ENCODE measurements at regions not wholly inside any gene's neighbourhood (a gene's known extent, or its start where the extent isn't known, plus 50 kb on each side); places are given as distances from the start of the nearest gene placed in this dataset.

DNA sequence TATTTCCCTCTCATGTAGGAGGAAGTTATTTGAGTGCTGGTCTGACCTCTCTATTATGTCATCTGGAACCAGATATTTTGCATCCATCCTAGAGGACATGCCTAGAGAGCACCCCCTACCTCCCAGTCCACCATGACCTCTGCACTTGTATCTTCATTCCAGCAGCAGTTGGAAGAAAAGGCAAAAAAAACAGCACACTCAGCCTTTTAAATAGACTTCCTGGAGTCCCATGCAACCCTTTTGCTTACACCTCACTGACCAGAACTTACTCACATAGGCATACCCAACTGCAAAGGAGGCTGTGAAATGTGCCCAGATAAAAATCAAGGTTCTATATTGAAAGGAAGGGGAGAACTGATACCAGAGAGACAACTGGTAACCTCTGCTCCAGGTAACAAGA lies 92.3 kb upstream of the FHIT start:
- Histone ChIP-seq H3K4me2 (ENCODE audit: insufficient read depth, low read length) (no peak overlapping the region), H3K4me1 (ENCODE audit: control insufficient read depth, extremely low read depth, insufficient read depth, low read length) (no peaks in the 10 kb centered on the region), H3K27me3 (ENCODE audit: control insufficient read depth in 2 of 2, insufficient read depth in 2 of 2, low read length in 2 of 2) (no peaks in the 10 kb centered on the region), H3K9ac (replicated peaks; ENCODE audit: extremely low read depth, insufficient read depth, low read length) (no peak overlapping the region), H3K27ac (ENCODE audit: insufficient read depth, low read depth, low read length) (no peak overlapping the region), H4K20me1 (replicated peaks; ENCODE audit: control insufficient read depth, extremely low read depth, insufficient read depth, low read length) (no peaks in the 10 kb centered on the region), H3K4me3 (replicated peaks in 1 of 3; ENCODE audit: insufficient read depth in 1 of 3, low read depth in 1 of 3, low read length in 3 of 3) (no peak overlapping the region), H2AFZ (ENCODE audit: low read depth, low read length) (no peak overlapping the region), H3K9me1 (replicated peaks; ENCODE audit: control insufficient read depth, extremely low read depth, insufficient read depth, low read length) (no peaks in the 10 kb centered on the region), H3K9me3 (replicated peaks; ENCODE audit: control insufficient read depth, insufficient read depth, low read length) (no peaks in the 10 kb centered on the region), H3K36me3 (ENCODE audit: control insufficient read depth in 2 of 2, extremely low read depth in 1 of 2, insufficient read depth in 2 of 2, low read length in 2 of 2) (no peaks in the 10 kb centered on the region), H3K79me2 (ENCODE audit: control insufficient read depth, insufficient read depth, low read length) (no peaks in the 10 kb centered on the region)
- no TSS peak for BruUV-seq (replicated peaks)
- ChIA-PET CTCF (no interaction called here), POLR2A (no interaction called here)
- intact Hi-C loops (cut with micrococcal nuclease) (no loop called here), dilution Hi-C loops (cut with MboI; ENCODE audit: extremely low pct_ligation_motif_present, low sequenced_read_pairs) (no loop called here)
- DNase-seq (ENCODE audit: low read depth, low spot score): no peak
- no peak for FAIRE-seq
- no peak for TF ChIP-seq EZH2 (IDR thresholded peaks at IDR 0.05; ENCODE audit: borderline replicate concordance, low read depth, low read length, severe bottlenecking)
- TF ChIP-seq GATA2 (IDR thresholded peaks at IDR 0.05; ENCODE audit: insufficient read depth, insufficient read length, low read depth, low read length): no peak
- TF ChIP-seq, protein P1, sequence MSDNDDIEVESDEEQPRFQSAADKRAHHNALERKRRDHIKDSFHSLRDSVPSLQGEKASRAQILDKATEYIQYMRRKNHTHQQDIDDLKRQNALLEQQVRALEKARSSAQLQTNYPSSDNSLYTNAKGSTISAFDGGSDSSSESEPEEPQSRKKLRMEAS (IDR thresholded peaks at IDR 0.05; ENCODE audit: insufficient read depth, insufficient read length): no peak
- TF ChIP-seq POLR2AphosphoS5 (IDR thresholded peaks at IDR 0.05; ENCODE audit: insufficient read depth, low read depth, low read length): no peak
- TF ChIP-seq POLR2A (IDR thresholded peaks at IDR 0.05; ENCODE audit: low read depth, low read length): no peak
- TF ChIP-seq, protein P2, sequence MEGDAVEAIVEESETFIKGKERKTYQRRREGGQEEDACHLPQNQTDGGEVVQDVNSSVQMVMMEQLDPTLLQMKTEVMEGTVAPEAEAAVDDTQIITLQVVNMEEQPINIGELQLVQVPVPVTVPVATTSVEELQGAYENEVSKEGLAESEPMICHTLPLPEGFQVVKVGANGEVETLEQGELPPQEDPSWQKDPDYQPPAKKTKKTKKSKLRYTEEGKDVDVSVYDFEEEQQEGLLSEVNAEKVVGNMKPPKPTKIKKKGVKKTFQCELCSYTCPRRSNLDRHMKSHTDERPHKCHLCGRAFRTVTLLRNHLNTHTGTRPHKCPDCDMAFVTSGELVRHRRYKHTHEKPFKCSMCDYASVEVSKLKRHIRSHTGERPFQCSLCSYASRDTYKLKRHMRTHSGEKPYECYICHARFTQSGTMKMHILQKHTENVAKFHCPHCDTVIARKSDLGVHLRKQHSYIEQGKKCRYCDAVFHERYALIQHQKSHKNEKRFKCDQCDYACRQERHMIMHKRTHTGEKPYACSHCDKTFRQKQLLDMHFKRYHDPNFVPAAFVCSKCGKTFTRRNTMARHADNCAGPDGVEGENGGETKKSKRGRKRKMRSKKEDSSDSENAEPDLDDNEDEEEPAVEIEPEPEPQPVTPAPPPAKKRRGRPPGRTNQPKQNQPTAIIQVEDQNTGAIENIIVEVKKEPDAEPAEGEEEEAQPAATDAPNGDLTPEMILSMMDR (IDR thresholded peaks at IDR 0.05; ENCODE audit: extremely low read depth in 1 of 2, insufficient read depth in 1 of 2, low read depth in 1 of 2, low read length in 2 of 2): no peak
- no peak for TF ChIP-seq JUN (IDR thresholded peaks at IDR 0.05; ENCODE audit: borderline replicate concordance, insufficient read depth, insufficient read length, low read depth)
- no peak for TF ChIP-seq MYC (IDR thresholded peaks at IDR 0.05; ENCODE audit: low read depth, low read length)
- no peak for TF ChIP-seq FOS (IDR thresholded peaks at IDR 0.05; ENCODE audit: borderline replicate concordance, insufficient read depth, low read length)

All from endothelial cell of umbilical vein (primary cell).